SK-N-SH (cell line): ENCODE measurements at regions not wholly inside any gene's neighbourhood (a gene's known extent, or its start where the extent isn't known, plus 50 kb on each side); places are given as distances from the start of the nearest gene placed in this dataset.

Experiments
- CTCF ChIA-PET: fragments of 300-600, 350-600 bp; formaldehyde crosslinking; extraction: SDS; loops from one replicate; lab custom pipeline; 2021; lab: Yijun Ruan, JAX
- POLR2A ChIA-PET: fragments of 350-600 bp; sonication (Branson Sonifier 250); formaldehyde crosslinking; extraction: SDS; loops from one replicate; lab custom pipeline; 2020; ENCODE audit warnings: antibody characterized with exemption, inconsistent platforms; lab: Yijun Ruan, JAX
- DNase-seq: peaks from one replicate; pipeline ENCODE4 v3.0.0; 2012
- H2AFZ ChIP-seq: fragments of 200-600 bp; sonication (generic); 2 replicates; pipeline ENCODE4 v1.8.1; 2016; ENCODE audit warnings: antibody characterized with exemption, mild to moderate bottlenecking, low read depth
- H3F3A ChIP-seq: fragments of 200-600 bp; sonication (generic); replicated peaks from 2 replicates; pipeline ENCODE3; 2016; ENCODE audit warnings: antibody characterized with exemption, mild to moderate bottlenecking; ENCODE audit not compliant: insufficient read depth
- H3K27ac ChIP-seq, 2 experiments: fragments of 200-500 bp in 1 of 2; fragments of 200-600 bp in 1 of 2; sonication (Bioruptor generic) in 1 of 2; sonication (generic), shearing (Covaris generic) in 1 of 2; 2 replicates each; pipeline versions ENCODE4 v1.5.1 to v1.6.1; 2014 to 2016; ENCODE audit warnings: low read depth in 2 of 2, inconsistent platforms in 1 of 2, low read length in 1 of 2, mild to moderate bottlenecking in 1 of 2, mixed read lengths in 1 of 2
- H3K27me3 ChIP-seq: fragments of 200-600 bp; sonication (generic), shearing (Covaris generic); 2 replicates; pipeline ENCODE4 v1.6.1; 2016; ENCODE audit warnings: mixed run types; ENCODE audit not compliant: insufficient read depth
- H3K36me3 ChIP-seq, 2 experiments: fragments of 200-500 bp in 1 of 2; fragments of 200-600 bp in 1 of 2; sonication (Bioruptor generic) in 1 of 2; sonication (generic) in 1 of 2; replicated peaks in 1 of 2; 2 replicates each; pipeline versions ENCODE3 to v1.5.1; 2014 to 2016; ENCODE audit warnings: low read length in 1 of 2, mild to moderate bottlenecking in 1 of 2; ENCODE audit not compliant: insufficient read depth in 2 of 2, control insufficient read depth in 1 of 2
- H3K4me1 ChIP-seq, 2 experiments: fragments of 200-500 bp in 1 of 2; fragments of 200-600 bp in 1 of 2; sonication (Bioruptor generic) in 1 of 2; sonication (generic), shearing (Covaris generic) in 1 of 2; 2 replicates each; pipeline versions ENCODE4 v1.5.1 to v1.6.1; 2014 to 2016; ENCODE audit warnings: low read depth in 1 of 2, low read length in 1 of 2, mixed run types in 1 of 2; ENCODE audit not compliant: insufficient read depth in 2 of 2, control insufficient read depth in 1 of 2
- H3K4me2 ChIP-seq: fragments of 200-600 bp; sonication (generic), shearing (Covaris generic); 2 replicates; pipeline ENCODE4 v1.6.1; 2017; ENCODE audit warnings: mixed run types
- H3K4me3 ChIP-seq, 2 experiments: fragments of 200-500 bp in 1 of 2; fragments of 200-600 bp in 1 of 2; sonication (Bioruptor generic) in 1 of 2; sonication (generic), shearing (Covaris generic) in 1 of 2; 2 replicates each; pipeline versions ENCODE4 v1.5.1 to v1.8.1; 2014 to 2016; ENCODE audit warnings: low read depth in 2 of 2, inconsistent platforms in 1 of 2, low read length in 1 of 2, mild to moderate bottlenecking in 1 of 2, mixed read lengths in 1 of 2, moderate library complexity in 1 of 2
- H3K79me2 ChIP-seq: fragments of 200-600 bp; sonication (generic); 2 replicates; pipeline ENCODE4 v1.8.1; 2017; ENCODE audit warnings: mild to moderate bottlenecking; ENCODE audit not compliant: insufficient read depth
- H3K9ac ChIP-seq: fragments of 200-600 bp; sonication (generic); 2 replicates; pipeline ENCODE4 v1.6.1; 2017; ENCODE audit warnings: mixed run types
- H3K9me2 ChIP-seq: fragments of 200-600 bp; sonication (generic); 2 replicates; pipeline ENCODE4 v1.6.1; 2017; ENCODE audit warnings: mixed run types
- H3K9me3 ChIP-seq: fragments of 200-600 bp; sonication (generic); 2 replicates; pipeline ENCODE4 v1.6.1; 2017; ENCODE audit warnings: mixed run types, mild to moderate bottlenecking, moderate library complexity
- H4K20me1 ChIP-seq: fragments of 200-600 bp; sonication (generic); 2 replicates; pipeline ENCODE4 v1.6.1; 2017; ENCODE audit warnings: mild to moderate bottlenecking, mixed run types; ENCODE audit not compliant: insufficient read depth
- CHD2 ChIP-seq: fragments of 150-350 bp; IDR thresholded peaks from 2 replicates; pipeline ENCODE4 v1.6.1; 2018; ENCODE audit warnings: low read length; ENCODE audit not compliant: partially characterized antibody
- EZH2phosphoT487 ChIP-seq: fragments of 200-600 bp; sonication (generic); IDR thresholded peaks from 2 replicates; pipeline ENCODE4 v1.6.1; 2017; ENCODE audit warnings: low read depth, mixed run types, mild to moderate bottlenecking, antibody characterized with exemption, moderate library complexity, borderline replicate concordance
- GABPA ChIP-seq: IDR thresholded peaks from 2 replicates; pipeline ENCODE4 v1.4.0; 2012; ENCODE audit warnings: low read depth, mild to moderate bottlenecking
- JUND ChIP-seq: IDR thresholded peaks from 2 replicates; pipeline ENCODE4 v1.4.0; 2012
- MXI1 ChIP-seq: IDR thresholded peaks from 2 replicates; pipeline ENCODE4 v1.6.1; 2012; ENCODE audit warnings: mild to moderate bottlenecking, low read depth, low read length, improper control_type of control experiment
- POLR2AphosphoS5 ChIP-seq: IDR thresholded peaks from 2 replicates; pipeline ENCODE4 v1.6.1; 2012; ENCODE audit warnings: low read depth, low read length
- RAD21 ChIP-seq: IDR thresholded peaks from 2 replicates; pipeline ENCODE4 v1.6.1; 2012; ENCODE audit warnings: mild to moderate bottlenecking, low read length
- RFX5 ChIP-seq: IDR thresholded peaks from 2 replicates; pipeline ENCODE4 v1.6.1; 2012; ENCODE audit warnings: mild to moderate bottlenecking, improper control_type of control experiment, low read length
- SMC3 ChIP-seq: IDR thresholded peaks from 2 replicates; pipeline ENCODE4 v1.6.1; 2012; ENCODE audit warnings: low read depth, low read length, improper control_type of control experiment
- TAF1 ChIP-seq: IDR thresholded peaks from 2 replicates; pipeline ENCODE4 v1.6.1; 2012; ENCODE audit warnings: low read depth, mild to moderate bottlenecking, low read length, moderate library complexity, borderline replicate concordance
- YY1 ChIP-seq: IDR thresholded peaks from 2 replicates; pipeline ENCODE4 v1.4.0; 2012; ENCODE audit warnings: low read depth, mild to moderate bottlenecking
- WGBS: methylation state at CpG from one replicate; pipeline ENCODE4 v1.1.6; 2017; ENCODE audit warnings: low lambda C conversion rate; 5-methylcytosine and 5-hydroxymethylcytosine counted together
- TF ChIP-seq, protein P1 (sequence below): IDR thresholded peaks from 2 replicates; pipeline ENCODE4 v1.4.0; 2012; ENCODE audit warnings: low read depth, borderline replicate concordance
- TF ChIP-seq, protein P2 (sequence below): IDR thresholded peaks from 2 replicates; pipeline ENCODE4; 2012
- TF ChIP-seq, protein P3 (sequence below): fragments of 150-350 bp; IDR thresholded peaks from 2 replicates; pipeline ENCODE4 v1.6.1; 2016; ENCODE audit warnings: mild to moderate bottlenecking, low read depth, low read length

DNA sequence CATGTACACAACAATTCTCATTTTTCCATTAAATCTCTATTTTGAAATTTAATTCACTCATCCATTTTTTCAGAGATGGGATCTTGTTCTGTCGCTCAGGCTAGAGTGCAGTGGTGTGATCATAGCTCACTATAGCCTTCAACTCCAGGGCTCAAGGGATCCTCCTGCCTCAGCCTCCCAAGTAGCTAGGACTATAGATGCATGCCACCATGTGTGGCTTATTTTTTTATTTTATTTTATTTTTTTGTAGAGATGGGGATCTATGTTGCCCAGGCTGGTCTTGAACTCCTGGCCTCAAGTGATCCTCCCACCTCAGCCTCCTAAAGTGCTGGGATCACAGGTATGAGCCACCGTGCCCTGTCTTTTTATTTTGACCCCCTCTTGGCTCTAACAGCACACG lies 203.8 kb upstream of the KLF14 start:
- CTCF ChIA-PET = interaction anchor here (1.3 to 4.9 kb wide), 3 partner anchors 41 to 103 kb away, joined by 3 to 23 read pairs (median 21); no protein-coding TSS in a partner anchor

DNA sequence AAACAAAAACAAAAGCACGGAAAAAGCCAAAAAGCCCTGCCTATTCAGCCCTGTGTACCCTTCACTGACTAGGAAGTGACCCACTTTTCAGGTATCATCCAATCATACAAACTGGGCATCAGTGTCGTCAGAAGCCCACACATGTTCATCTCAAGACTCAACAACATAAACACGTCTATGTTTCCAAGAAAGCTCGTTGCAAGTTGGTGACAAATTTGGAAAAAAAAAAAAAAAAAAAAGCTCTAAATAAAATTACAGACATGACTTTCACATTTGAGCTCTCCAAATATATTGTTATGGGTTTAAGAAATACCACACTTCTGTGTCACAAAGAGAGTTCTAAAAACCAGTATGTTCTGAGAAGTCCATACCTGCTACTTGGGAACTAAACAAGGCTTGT lies 204.7 kb upstream of the KLF14 start:
- H3K27me3 ChIP-seq = no peaks in the 10 kb centered on the region
- H3F3A ChIP-seq = peaks cover 21% of the 10 kb centered on the region
- 71% methylated on average over 4 of the region's 4 CpGs for WGBS
- CTCF ChIA-PET = interaction anchor here (0.6 to 4.9 kb wide), 5 partner anchors 21 to 634 kb away, joined by 3 to 23 read pairs (median 3); no protein-coding TSS in a partner anchor
- no peak overlapping the region for H2AFZ ChIP-seq
- peak overlapping the region; percentile 44; the same call in 1 of the 2 replicates for H3K4me2 ChIP-seq
- no peaks in the 10 kb centered on the region for H3K9me3 ChIP-seq
- POLR2A ChIA-PET = interaction anchor here (0.6 kb wide), 1 partner anchor 88 kb away, joined by 3 read pairs; no protein-coding TSS in a partner anchor
- peaks cover 21% of the 10 kb centered on the region; the same call in 1 of the 2 replicates for H4K20me1 ChIP-seq
- H3K9me2 ChIP-seq = no peaks in the 10 kb centered on the region
- H3K27ac ChIP-seq = peak overlapping the region in 1 of 2 experiments; percentile 72; a peak in 2 of 4 replicates
- H3K4me3 ChIP-seq = no peak overlapping the region
- no peak overlapping the region for H3K9ac ChIP-seq
- H3K4me1 ChIP-seq = peaks cover 2 to 38% of the 10 kb centered on the region in 2 experiments
- H3K36me3 ChIP-seq = peaks cover 18 to 27% of the 10 kb centered on the region in 2 experiments
- no peak for DNase-seq
- TF ChIP-seq, protein P1, sequence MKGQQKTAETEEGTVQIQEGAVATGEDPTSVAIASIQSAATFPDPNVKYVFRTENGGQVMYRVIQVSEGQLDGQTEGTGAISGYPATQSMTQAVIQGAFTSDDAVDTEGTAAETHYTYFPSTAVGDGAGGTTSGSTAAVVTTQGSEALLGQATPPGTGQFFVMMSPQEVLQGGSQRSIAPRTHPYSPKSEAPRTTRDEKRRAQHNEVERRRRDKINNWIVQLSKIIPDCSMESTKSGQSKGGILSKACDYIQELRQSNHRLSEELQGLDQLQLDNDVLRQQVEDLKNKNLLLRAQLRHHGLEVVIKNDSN = no peak
- peaks cover 100% of the 10 kb centered on the region for H3K79me2 ChIP-seq

More for the DNA sequence above, 203.8 kb upstream of the KLF14 start:
- peaks cover 23 to 24% of the 10 kb centered on the region in 2 experiments for H3K36me3 ChIP-seq
- DNase-seq = no peak
- peaks cover 100% of the 10 kb centered on the region for H3K79me2 ChIP-seq
- H3K4me1 ChIP-seq = peaks cover 2 to 31% of the 10 kb centered on the region in 2 experiments
- peaks cover 26% of the 10 kb centered on the region; the same call in 1 of the 2 replicates for H4K20me1 ChIP-seq
- WGBS = 94% methylated on average over 3 of the region's 3 CpGs
- no peaks in the 10 kb centered on the region for H3K9me3 ChIP-seq
- H3K9ac ChIP-seq = no peak overlapping the region
- H3F3A ChIP-seq = peaks cover 17% of the 10 kb centered on the region
- no peak overlapping the region for H3K4me3 ChIP-seq
- H3K9me2 ChIP-seq = no peaks in the 10 kb centered on the region
- no peak overlapping the region for H3K4me2 ChIP-seq
- no peak overlapping the region for H2AFZ ChIP-seq
- POLR2A ChIA-PET = interaction anchor here (0.6 kb wide), 1 partner anchor 89 kb away, joined by 3 read pairs; no protein-coding TSS in a partner anchor
- no peak overlapping the region for H3K27ac ChIP-seq
- no peaks in the 10 kb centered on the region for H3K27me3 ChIP-seq
- TF ChIP-seq, protein P1 = no peak
- TF ChIP-seq SMC3 (no peak), RFX5 (no peak), YY1 (no peak), TAF1 (no peak), POLR2AphosphoS5 (no peak), JUND (no peak), EZH2phosphoT487 (no peak), GABPA (no peak), MXI1 (no peak), RAD21 (no peak), CHD2 (no peak)
- TF ChIP-seq, protein P2, sequence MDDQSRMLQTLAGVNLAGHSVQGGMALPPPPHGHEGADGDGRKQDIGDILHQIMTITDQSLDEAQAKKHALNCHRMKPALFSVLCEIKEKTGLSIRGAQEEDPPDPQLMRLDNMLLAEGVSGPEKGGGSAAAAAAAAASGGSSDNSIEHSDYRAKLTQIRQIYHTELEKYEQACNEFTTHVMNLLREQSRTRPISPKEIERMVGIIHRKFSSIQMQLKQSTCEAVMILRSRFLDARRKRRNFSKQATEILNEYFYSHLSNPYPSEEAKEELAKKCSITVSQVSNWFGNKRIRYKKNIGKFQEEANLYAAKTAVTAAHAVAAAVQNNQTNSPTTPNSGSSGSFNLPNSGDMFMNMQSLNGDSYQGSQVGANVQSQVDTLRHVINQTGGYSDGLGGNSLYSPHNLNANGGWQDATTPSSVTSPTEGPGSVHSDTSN = no peak
- TF ChIP-seq, protein P3, sequence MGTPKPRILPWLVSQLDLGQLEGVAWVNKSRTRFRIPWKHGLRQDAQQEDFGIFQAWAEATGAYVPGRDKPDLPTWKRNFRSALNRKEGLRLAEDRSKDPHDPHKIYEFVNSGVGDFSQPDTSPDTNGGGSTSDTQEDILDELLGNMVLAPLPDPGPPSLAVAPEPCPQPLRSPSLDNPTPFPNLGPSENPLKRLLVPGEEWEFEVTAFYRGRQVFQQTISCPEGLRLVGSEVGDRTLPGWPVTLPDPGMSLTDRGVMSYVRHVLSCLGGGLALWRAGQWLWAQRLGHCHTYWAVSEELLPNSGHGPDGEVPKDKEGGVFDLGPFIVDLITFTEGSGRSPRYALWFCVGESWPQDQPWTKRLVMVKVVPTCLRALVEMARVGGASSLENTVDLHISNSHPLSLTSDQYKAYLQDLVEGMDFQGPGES = no peak
